HepG2 (cell line): ENCODE measurements at regions not wholly inside any gene's neighbourhood (a gene's known extent, or its start where the extent isn't known, plus 50 kb on each side); places are given as distances from the start of the nearest gene placed in this dataset.

Source experiments
- ATAC-seq: fragments of 200-7000 bp; cut with Tn5 transposase; 3 replicates; pipeline ENCODE4 v1.9.1; 2020; ENCODE audit warnings: mild to moderate bottlenecking, moderate library complexity
- BruUV-seq: library from RNA; stranded (reverse); fragments of 400-500 nt; replicated peaks from 2 replicates; lab custom pipeline; 2021; lab: Mats Ljungman, UMichigan
- CTCF ChIA-PET: fragments of 300-600 bp; formaldehyde crosslinking; extraction: SDS; loops from one replicate; lab custom pipeline; 2021; ENCODE audit warnings: low total read pairs, inconsistent platforms, low intra/inter-chr PET ratio; lab: Yijun Ruan, JAX
- POLR2A ChIA-PET: fragments of 350-600 bp; sonication (Branson Sonifier 250); formaldehyde crosslinking; loops from one replicate; lab custom pipeline; 2020; ENCODE audit warnings: antibody characterized with exemption, inconsistent platforms; lab: Yijun Ruan, JAX
- DNase-seq: peaks from one replicate; pipeline ENCODE4 v3.0.0-alpha.2; 2015; ENCODE audit warnings: low spot score
- FAIRE-seq: peaks from 3 replicates; lab custom pipeline; 2011; peaks lifted over from hg19 to GRCh38; lab: Jason Lieb, UNC
- H2AFZ ChIP-seq: one replicate; pipeline ENCODE4 v1.6.1; 2011; ENCODE audit warnings: low read length, inconsistent platforms
- H3K27ac ChIP-seq: fragments of 300-600 bp; 3 replicates; pipeline ENCODE4 v1.8.0; 2011; ENCODE audit warnings: mixed run types, mild to moderate bottlenecking, mixed read lengths, low read length, inconsistent platforms; ENCODE audit not compliant: insufficient read depth; ENCODE audit errors: extremely low read length
- H3K27me3 ChIP-seq, 2 experiments: fragments of 200-600 bp in 1 of 2; 2 replicates in 1 of 2; 3 replicates in 1 of 2; pipeline versions ENCODE4 v1.6.0 to v1.8.0; 2011; ENCODE audit warnings: low read length in 2 of 2, mild to moderate bottlenecking in 2 of 2, moderate library complexity in 2 of 2, inconsistent platforms in 1 of 2; ENCODE audit not compliant: insufficient read depth in 2 of 2, control insufficient read depth in 1 of 2
- H3K36me3 ChIP-seq, 2 experiments: fragments of 200-600 bp in 1 of 2; replicated peaks in 1 of 2; 2 replicates in 1 of 2; 3 replicates in 1 of 2; pipeline versions ENCODE4 v1.5.1 to v1.8.0; 2011; ENCODE audit warnings: low read length in 2 of 2, inconsistent platforms in 1 of 2; ENCODE audit not compliant: insufficient read depth in 2 of 2, control insufficient read depth in 1 of 2
- H3K4me1 ChIP-seq: 2 replicates; pipeline ENCODE4 v1.5.1; 2012; ENCODE audit warnings: low read length, inconsistent platforms; ENCODE audit not compliant: insufficient read depth
- H3K4me2 ChIP-seq: 2 replicates; pipeline ENCODE4 v1.6.0; 2011; ENCODE audit warnings: low read depth, low read length, inconsistent platforms
- H3K4me3 ChIP-seq, 3 experiments: fragments of 200-600 bp in 1 of 3; sonication (generic), shearing (Covaris generic) in 1 of 3; replicated peaks in 1 of 3; 2 replicates each; pipeline ENCODE4 v1.5.1; 2011 to 2016; ENCODE audit warnings: low read length in 3 of 3, inconsistent platforms in 2 of 3, low read depth in 2 of 3, mild to moderate bottlenecking in 2 of 3, control low read depth in 1 of 3, mixed read lengths in 1 of 3; ENCODE audit not compliant: insufficient read depth in 1 of 3
- H3K79me2 ChIP-seq: one replicate; pipeline ENCODE4 v1.6.1; 2011; ENCODE audit warnings: low read length, inconsistent platforms; ENCODE audit not compliant: insufficient read depth
- H3K9ac ChIP-seq: 2 replicates; pipeline ENCODE4 v1.6.0; 2011; ENCODE audit warnings: mild to moderate bottlenecking, low read depth, low read length, inconsistent platforms; ENCODE audit not compliant: insufficient read depth
- H3K9me3 ChIP-seq: 2 replicates; pipeline ENCODE4 v1.5.1; 2012; ENCODE audit warnings: mild to moderate bottlenecking, low read length
- H4K20me1 ChIP-seq: 2 replicates; pipeline ENCODE4 v1.6.0; 2011; ENCODE audit warnings: inconsistent platforms, mild to moderate bottlenecking, low read length, moderate library complexity; ENCODE audit not compliant: insufficient read depth
- ADNP ChIP-seq: sonication (generic); formaldehyde crosslinking; IDR thresholded peaks from 2 replicates; pipeline ENCODE4 v1.4.0; 2020; ENCODE audit warnings: missing genetic modification reagents
- ATF6 ChIP-seq: sonication (generic); formaldehyde crosslinking; conservative IDR thresholded peaks from 2 replicates; pipeline ENCODE4 v1.4.0; 2020; ENCODE audit warnings: missing genetic modification reagents
- CREBL2 ChIP-seq: sonication (generic); formaldehyde crosslinking; IDR thresholded peaks from 2 replicates; pipeline ENCODE4 v1.8.1; 2023; ENCODE audit warnings: missing genetic modification reagents, mild to moderate bottlenecking, borderline replicate concordance
- IKZF5 ChIP-seq: IDR thresholded peaks from 2 replicates; pipeline ENCODE4 v1.6.1; 2018; ENCODE audit warnings: missing genetic modification reagents, mild to moderate bottlenecking, missing compliant biosample characterization
- MED13 ChIP-seq: sonication (generic); formaldehyde crosslinking; IDR thresholded peaks from 2 replicates; pipeline ENCODE4 v1.5.0; 2020; ENCODE audit warnings: missing genetic modification reagents
- NFE2L1 ChIP-seq: sonication (generic); formaldehyde crosslinking; IDR thresholded peaks from 2 replicates; pipeline ENCODE4 v1.4.0; 2020; ENCODE audit warnings: missing genetic modification reagents, mild to moderate bottlenecking, borderline replicate concordance
- NR2F1 ChIP-seq, 2 experiments: fragments of 450-650 bp in 1 of 2; formaldehyde crosslinking in 1 of 2; IDR thresholded peaks; 2 replicates each; pipeline versions ENCODE4 v1.5.0 to v1.6.1; 2016 to 2020; ENCODE audit warnings: mild to moderate bottlenecking in 1 of 2, missing compliant biosample characterization in 1 of 2, missing genetic modification reagents in 1 of 2, moderate library complexity in 1 of 2
- PPARG ChIP-seq: conservative IDR thresholded peaks from 2 replicates; pipeline ENCODE4 v1.6.1; 2016; ENCODE audit warnings: missing biosample characterization, missing genetic modification reagents
- RAD51 ChIP-seq: fragments of 450-650 bp; IDR thresholded peaks from 2 replicates; pipeline ENCODE4 v1.6.1; 2016; ENCODE audit warnings: borderline replicate concordance
- SYNCRIP ChIP-seq: fragments of 200-400 bp; formaldehyde crosslinking; IDR thresholded peaks from 2 replicates; pipeline ENCODE4 v1.6.1; 2018; ENCODE audit warnings: mild to moderate bottlenecking, low read depth, low read length; ENCODE audit not compliant: insufficient read depth
- THYN1 ChIP-seq: sonication (generic); formaldehyde crosslinking; IDR thresholded peaks from 2 replicates; pipeline ENCODE4 v1.8.1; 2023; ENCODE audit warnings: low read depth, mild to moderate bottlenecking, moderate library complexity, missing genetic modification reagents, borderline replicate concordance
- TRAFD1 ChIP-seq: sonication (generic); formaldehyde crosslinking; IDR thresholded peaks from 2 replicates; pipeline ENCODE4 v1.5.1; 2020; ENCODE audit warnings: missing genetic modification reagents, mild to moderate bottlenecking, borderline replicate concordance
- XRCC5 ChIP-seq: fragments of 200-400 bp; formaldehyde crosslinking; optimal IDR thresholded peaks from 2 replicates; pipeline ENCODE3; 2017; ENCODE audit warnings: mild to moderate bottlenecking, low read length
- ZFP82 ChIP-seq: sonication (generic); formaldehyde crosslinking; IDR thresholded peaks from 2 replicates; pipeline ENCODE4 v1.5.1; 2020; ENCODE audit warnings: mild to moderate bottlenecking, missing genetic modification reagents, borderline replicate concordance
- ZNF431 ChIP-seq: sonication (generic); formaldehyde crosslinking; IDR thresholded peaks from 2 replicates; pipeline ENCODE4 v1.9.0; 2022; ENCODE audit warnings: missing genetic modification reagents, low read depth, mild to moderate bottlenecking, borderline replicate concordance
- ZNF567 ChIP-seq: sonication (generic); formaldehyde crosslinking; IDR thresholded peaks from 2 replicates; pipeline ENCODE4 v1.8.1; 2023; ENCODE audit warnings: mild to moderate bottlenecking, missing genetic modification reagents, borderline replicate concordance
- ZNF572 ChIP-seq: sonication (generic); formaldehyde crosslinking; IDR thresholded peaks from 2 replicates; pipeline ENCODE4 v1.5.1; 2020; ENCODE audit warnings: mild to moderate bottlenecking, missing genetic modification reagents
- ZNF598 ChIP-seq: sonication (generic); formaldehyde crosslinking; IDR thresholded peaks from 2 replicates; pipeline ENCODE4 v1.5.1; 2020; ENCODE audit warnings: mild to moderate bottlenecking, missing genetic modification reagents, borderline replicate concordance
- WGBS: methylation state at CpG from one replicate; pipeline ENCODE4 v1.1.6; 2017; ENCODE audit warnings: low lambda C conversion rate; 5-methylcytosine and 5-hydroxymethylcytosine counted together
- in situ Hi-C: cut with HindIII; loops from 2 replicates; pipeline ENCODE4 v1.10.0; 2017; ENCODE audit warnings: low pct_unique_long_range_greater_than_20kb; ENCODE audit not compliant: extremely low pct_ligation_motif_present
- intact Hi-C: fragments of 100-400 bp; cut with micrococcal nuclease; formaldehyde crosslinking; loops from one replicate; pipeline ENCODE4 v1.10.0; 2022; ENCODE audit not compliant: unreplicated experiment

- Histone ChIP-seq H3K27ac (no peak overlapping the region), H3K27me3 (no peaks in the 10 kb centered on the region), H3K9me3 (no peaks in the 10 kb centered on the region), H3K4me1 (no peaks in the 10 kb centered on the region), H3K4me3 (no peak overlapping the region), H2AFZ (no peak overlapping the region), H3K9ac (no peak overlapping the region), H4K20me1 (no peaks in the 10 kb centered on the region), H3K36me3 (no peaks in the 10 kb centered on the region), H3K79me2 (no peaks in the 10 kb centered on the region), H3K4me2 (no peak overlapping the region)
- ChIA-PET CTCF (no interaction called here), POLR2A (no interaction called here)
- FAIRE-seq: no peak
- DNase-seq: no peak
- no TSS peak for BruUV-seq
- WGBS: 28% methylated on average over 2 of the region's 2 CpGs
- TF ChIP-seq THYN1 (CRISPR knock-in tag): no peak
- no peak for TF ChIP-seq RAD51
- TF ChIP-seq ZFP82 (CRISPR knock-in tag): no peak
- no peak for TF ChIP-seq ATF6 (CRISPR knock-in tag)
- no peak for TF ChIP-seq ZNF572 (CRISPR knock-in tag)
- TF ChIP-seq ZNF598: no peak
- TF ChIP-seq TRAFD1: no peak
- no peak for TF ChIP-seq ZNF567
- TF ChIP-seq NFE2L1 (CRISPR knock-in tag): no peak
- TF ChIP-seq IKZF5 (CRISPR knock-in tag): no peak
- TF ChIP-seq NR2F1 (CRISPR knock-in tag; IDR thresholded peaks at IDR 0.05): no peak
- TF ChIP-seq CREBL2: no peak
- TF ChIP-seq SYNCRIP: no peak
- TF ChIP-seq ADNP: no peak
- TF ChIP-seq PPARG (CRISPR knock-in tag): no peak
- no peak for TF ChIP-seq XRCC5
- no peak for TF ChIP-seq ZNF431 (CRISPR knock-in tag)
- no peak for TF ChIP-seq MED13 (CRISPR knock-in tag)
- intact Hi-C loops (no loop called here), in situ Hi-C loops (no loop called here)
- no peak for ATAC-seq
Observed at GRCh38 chr3:4097801-4098200, 205.4 kb upstream of the SETMAR start.
